ENCODE measurements at regions not wholly inside any gene's neighbourhood (a gene's known extent, or its start where the extent isn't known, plus 50 kb on each side); places are given as distances from the start of the nearest gene placed in this dataset.

DNA sequence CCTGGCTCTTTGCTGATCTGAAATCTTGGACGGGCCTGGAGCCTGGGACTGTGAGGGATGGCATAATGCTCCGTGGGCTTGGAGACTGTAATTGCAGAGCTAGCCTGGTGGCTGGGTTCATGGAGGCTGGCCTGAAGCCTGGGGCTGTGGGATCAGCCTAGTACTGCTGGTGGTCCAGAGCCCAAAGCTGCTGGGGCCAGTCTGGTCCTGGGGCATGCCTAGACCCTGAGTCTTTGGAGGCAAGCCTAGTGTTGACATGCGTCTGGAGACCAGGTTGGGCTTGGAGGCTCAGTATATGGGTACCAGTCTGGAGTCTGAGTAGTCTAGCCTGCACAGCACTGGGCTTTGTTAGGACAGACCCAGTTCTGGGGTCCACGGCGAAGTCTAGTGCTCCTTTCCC, 172.0 kb upstream of the ZC4H2 start:
- intact Hi-C loops (cut with DNase I; ENCODE audit: low total_unique reads) = no loop called here
- TF ChIP-seq POLR2A (IDR thresholded peaks at IDR 0.05) = no peak
- TF ChIP-seq, protein P1, sequence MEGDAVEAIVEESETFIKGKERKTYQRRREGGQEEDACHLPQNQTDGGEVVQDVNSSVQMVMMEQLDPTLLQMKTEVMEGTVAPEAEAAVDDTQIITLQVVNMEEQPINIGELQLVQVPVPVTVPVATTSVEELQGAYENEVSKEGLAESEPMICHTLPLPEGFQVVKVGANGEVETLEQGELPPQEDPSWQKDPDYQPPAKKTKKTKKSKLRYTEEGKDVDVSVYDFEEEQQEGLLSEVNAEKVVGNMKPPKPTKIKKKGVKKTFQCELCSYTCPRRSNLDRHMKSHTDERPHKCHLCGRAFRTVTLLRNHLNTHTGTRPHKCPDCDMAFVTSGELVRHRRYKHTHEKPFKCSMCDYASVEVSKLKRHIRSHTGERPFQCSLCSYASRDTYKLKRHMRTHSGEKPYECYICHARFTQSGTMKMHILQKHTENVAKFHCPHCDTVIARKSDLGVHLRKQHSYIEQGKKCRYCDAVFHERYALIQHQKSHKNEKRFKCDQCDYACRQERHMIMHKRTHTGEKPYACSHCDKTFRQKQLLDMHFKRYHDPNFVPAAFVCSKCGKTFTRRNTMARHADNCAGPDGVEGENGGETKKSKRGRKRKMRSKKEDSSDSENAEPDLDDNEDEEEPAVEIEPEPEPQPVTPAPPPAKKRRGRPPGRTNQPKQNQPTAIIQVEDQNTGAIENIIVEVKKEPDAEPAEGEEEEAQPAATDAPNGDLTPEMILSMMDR (IDR thresholded peaks at IDR 0.05) = no peak
- 84 to 88% methylated on average over 4 to 5 of the region's 5 CpGs for WGBS, 2 donors
- H3K4me3 ChIP-seq (ENCODE audit: low read depth, poor library complexity, severe bottlenecking) = no peak overlapping the region
- no peak for DNase-seq (ENCODE audit: low spot score in 2 of 2)

DNA sequence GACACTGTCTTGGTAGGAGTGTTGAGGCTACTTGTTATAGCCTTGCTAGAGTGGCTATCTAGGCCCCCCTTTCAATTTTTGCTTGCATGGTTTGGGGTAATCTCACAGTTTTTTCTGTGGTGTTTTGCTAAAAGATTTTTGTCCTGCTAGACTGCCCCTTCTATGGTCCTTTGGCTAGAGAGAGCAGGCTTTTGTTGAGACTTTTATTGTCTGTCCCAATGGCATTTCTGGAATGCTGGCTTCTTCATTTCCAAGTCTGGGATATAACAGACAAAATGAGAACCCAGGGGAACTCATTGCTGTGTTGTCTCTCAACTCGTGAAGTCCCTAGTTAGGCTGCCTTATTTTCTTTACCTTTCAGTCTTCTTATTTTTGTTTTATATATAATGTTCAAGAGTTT, 160.2 kb upstream of the ZC4H2 start:
- H3K4me3 ChIP-seq (ENCODE audit: low read depth, poor library complexity, severe bottlenecking) = no peak overlapping the region
- TF ChIP-seq, protein P1 (IDR thresholded peaks at IDR 0.05) = no peak
- no peak for TF ChIP-seq POLR2A (IDR thresholded peaks at IDR 0.05)
- DNase-seq (ENCODE audit: low spot score in 2 of 2) = no peak
- intact Hi-C loops (cut with DNase I; ENCODE audit: low total_unique reads) = no loop called here
- 46 to 48% methylated on average over 1 of the region's 1 CpG for WGBS, 2 donors

DNA sequence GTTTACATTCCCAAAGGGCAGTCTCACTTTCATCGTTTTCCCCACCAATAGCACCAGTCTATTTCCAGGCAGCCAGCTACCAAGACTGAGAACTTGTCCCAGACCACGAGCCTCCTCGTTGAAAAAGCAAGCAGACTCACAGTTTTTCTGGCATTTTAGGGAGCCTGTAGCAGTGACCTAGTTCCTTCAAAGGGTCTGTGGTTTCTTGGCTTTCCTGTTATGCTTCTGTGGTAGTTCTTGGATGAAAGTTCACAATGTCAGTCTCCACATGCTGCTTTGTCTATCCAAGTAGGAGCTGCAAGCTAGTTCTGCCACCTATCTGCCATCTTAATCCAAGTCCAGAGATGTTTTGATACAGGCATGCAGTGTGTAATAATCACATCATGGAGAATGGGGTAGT, 151.6 kb upstream of the ZC4H2 start:
- TF ChIP-seq, protein P1 (IDR thresholded peaks at IDR 0.05) = no peak
- no peak for TF ChIP-seq POLR2A (IDR thresholded peaks at IDR 0.05)
- intact Hi-C loops (cut with DNase I; ENCODE audit: low total_unique reads) = no loop called here
- WGBS, 2 donors = 48 to 67% methylated on average over 3 of the region's 3 CpGs
- DNase-seq (ENCODE audit: low spot score in 2 of 2) = no peak
- no peak overlapping the region for H3K4me3 ChIP-seq (ENCODE audit: low read depth, poor library complexity, severe bottlenecking)

DNA sequence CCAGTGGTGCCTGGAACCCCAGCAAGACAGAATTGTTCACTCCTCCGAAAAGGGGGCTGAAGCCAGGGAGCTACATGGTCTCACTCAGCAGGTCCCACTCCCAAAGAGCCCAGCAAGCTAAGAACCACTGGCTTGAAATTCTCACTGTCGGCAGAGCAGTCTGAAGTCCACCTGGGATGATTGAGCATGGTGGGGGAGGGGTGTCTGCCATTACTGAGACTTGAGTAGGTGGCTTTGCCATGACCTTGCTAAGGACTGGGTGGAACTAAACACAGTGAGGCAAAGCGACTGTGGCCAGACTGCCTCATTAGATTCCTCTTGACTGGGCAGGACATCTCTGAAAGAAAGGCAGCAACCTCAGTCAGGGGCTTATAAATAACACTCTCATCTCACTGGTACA, 122.6 kb upstream of the ZC4H2 start:
- intact Hi-C loops (cut with DNase I; ENCODE audit: low total_unique reads) = no loop called here
- DNase-seq (ENCODE audit: low spot score in 2 of 2) = no peak
- 85 to 96% methylated on average over 3 of the region's 3 CpGs for WGBS, 2 donors
- no peak overlapping the region for H3K4me3 ChIP-seq (ENCODE audit: low read depth, poor library complexity, severe bottlenecking)
- no peak for TF ChIP-seq POLR2A (IDR thresholded peaks at IDR 0.05)
- TF ChIP-seq, protein P1 (IDR thresholded peaks at IDR 0.05) = no peak

DNA sequence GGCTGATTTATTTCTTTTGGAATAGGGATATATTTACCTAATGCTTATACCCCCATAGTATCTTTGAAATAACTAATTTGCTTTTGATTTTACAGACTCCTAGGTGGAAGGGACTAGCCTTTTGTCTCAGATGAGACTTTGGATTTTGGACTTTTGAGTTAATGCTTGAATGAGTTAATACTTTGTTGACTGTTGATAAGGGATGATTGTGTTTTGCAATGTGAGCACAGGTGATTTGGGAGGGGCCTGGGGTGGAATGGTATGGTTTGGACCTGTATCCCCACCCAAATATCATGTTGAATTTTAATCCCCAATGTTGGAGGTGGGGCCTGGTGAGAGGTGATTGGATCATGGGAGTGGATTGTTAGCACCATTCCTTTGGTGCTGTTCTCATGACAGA, 117.4 kb upstream of the ZC4H2 start:
- TF ChIP-seq, protein P1 (IDR thresholded peaks at IDR 0.05) = no peak
- no peak for TF ChIP-seq POLR2A (IDR thresholded peaks at IDR 0.05)
- H3K4me3 ChIP-seq (ENCODE audit: low read depth, poor library complexity, severe bottlenecking) = no peak overlapping the region
- no peak for DNase-seq (ENCODE audit: low spot score in 2 of 2)
- intact Hi-C loops (cut with DNase I; ENCODE audit: low total_unique reads) = no loop called here

DNA sequence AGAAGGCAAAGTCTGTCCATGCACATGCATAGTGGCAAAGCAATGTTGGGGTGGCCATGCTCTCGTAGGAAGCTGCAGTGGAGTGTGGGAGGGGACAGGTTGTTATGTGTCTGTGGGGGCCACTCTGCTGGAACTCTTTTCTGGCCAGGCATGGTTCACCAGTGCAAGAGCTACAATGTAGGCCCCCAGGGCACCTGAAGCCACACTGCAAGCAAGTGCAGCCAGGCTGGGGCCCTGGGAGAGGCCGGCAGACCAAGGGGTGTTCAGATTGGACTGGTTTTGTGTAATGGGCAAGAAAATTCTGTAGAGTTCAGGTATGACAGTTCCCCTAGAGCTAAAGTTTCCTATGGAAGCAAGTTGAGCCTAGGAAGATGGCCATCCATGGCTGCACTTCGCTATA, 97.0 kb upstream of the ZC4H2 start:
- WGBS, 2 donors = 72 to 83% methylated on average over 1 to 3 of the region's 3 CpGs
- intact Hi-C loops (cut with DNase I; ENCODE audit: low total_unique reads) = no loop called here
- H3K4me3 ChIP-seq (ENCODE audit: low read depth, poor library complexity, severe bottlenecking) = no peak overlapping the region
- TF ChIP-seq, protein P1 (IDR thresholded peaks at IDR 0.05) = no peak
- TF ChIP-seq POLR2A (IDR thresholded peaks at IDR 0.05) = no peak
- DNase-seq (ENCODE audit: low spot score in 2 of 2) = no peak

All from lower leg skin (tissue), 4 donors.